HG02642 (cell line): ENCODE measurements at regions not wholly inside any gene's neighbourhood (a gene's known extent, or its start where the extent isn't known, plus 50 kb on each side); places are given as distances from the start of the nearest gene placed in this dataset.
"Not testable (repeated sequence)": the region's sequence is repeated elsewhere in the genome, so short reads cannot be mapped to it uniquely, and the experiment has no call there.

Experiments
- ATAC-seq: cut with Tn5 transposase; IDR thresholded peaks from one replicate; pipeline ENCODE4 v1.9.1; 2021; ENCODE audit warnings: mild to moderate bottlenecking; ENCODE audit not compliant: unreplicated experiment, poor library complexity

- ATAC-seq, result no peak
These were observed 242.3 kb upstream of the PROX1 start for GRCh38 chr1:213745451-213745850.

GRCh38 chr1:213749558-213749957 lies 238.2 kb upstream of the PROX1 start:
- no peak for ATAC-seq

DNA sequence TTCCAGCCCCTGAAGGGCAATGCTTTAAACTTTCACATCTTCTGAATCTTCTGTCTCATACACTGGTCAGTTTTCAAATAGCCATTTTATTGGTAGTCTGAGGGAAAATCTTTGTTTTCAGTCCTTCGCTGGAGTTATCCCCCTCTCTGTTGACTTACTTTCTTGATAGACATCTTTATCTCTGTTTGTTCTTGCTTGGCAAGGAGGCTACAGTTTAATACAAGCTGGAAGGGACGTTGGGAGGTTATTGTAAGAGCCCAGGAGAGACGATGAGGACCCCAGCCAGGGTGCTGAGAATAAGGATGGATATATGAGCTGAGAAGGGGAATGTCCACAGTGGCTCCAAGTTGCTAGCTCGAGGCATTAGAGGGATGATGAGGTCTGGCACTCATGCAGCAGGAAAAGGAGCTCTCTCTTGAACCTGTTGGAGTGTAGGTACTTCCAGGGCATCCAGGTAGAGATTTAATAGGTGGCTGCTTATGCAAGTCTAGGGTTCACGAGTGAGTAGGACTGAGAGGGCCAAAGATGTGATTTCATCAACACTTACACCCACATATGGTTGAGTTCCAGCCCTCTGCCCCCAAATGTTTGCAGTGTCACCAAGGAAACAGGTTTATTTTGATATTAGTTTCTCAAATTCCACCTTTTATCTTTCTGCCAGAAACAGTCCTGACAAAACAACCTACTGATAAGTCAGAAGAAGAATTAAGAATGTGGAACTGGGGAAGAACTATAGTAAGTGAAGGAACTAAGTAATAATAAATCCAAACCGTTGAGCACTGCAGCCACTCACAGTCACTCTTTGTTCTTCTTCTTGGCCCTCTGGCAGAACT lies 237.3 kb upstream of the PROX1 start:
- ATAC-seq, result no peak

- no peak for ATAC-seq
These were observed 236.7 kb upstream of the PROX1 start for GRCh38 chr1:213751064-213751397.

GRCh38 chr1:213759359-213760181 lies 228.2 kb upstream of the PROX1 start:
- no peak for ATAC-seq

DNA sequence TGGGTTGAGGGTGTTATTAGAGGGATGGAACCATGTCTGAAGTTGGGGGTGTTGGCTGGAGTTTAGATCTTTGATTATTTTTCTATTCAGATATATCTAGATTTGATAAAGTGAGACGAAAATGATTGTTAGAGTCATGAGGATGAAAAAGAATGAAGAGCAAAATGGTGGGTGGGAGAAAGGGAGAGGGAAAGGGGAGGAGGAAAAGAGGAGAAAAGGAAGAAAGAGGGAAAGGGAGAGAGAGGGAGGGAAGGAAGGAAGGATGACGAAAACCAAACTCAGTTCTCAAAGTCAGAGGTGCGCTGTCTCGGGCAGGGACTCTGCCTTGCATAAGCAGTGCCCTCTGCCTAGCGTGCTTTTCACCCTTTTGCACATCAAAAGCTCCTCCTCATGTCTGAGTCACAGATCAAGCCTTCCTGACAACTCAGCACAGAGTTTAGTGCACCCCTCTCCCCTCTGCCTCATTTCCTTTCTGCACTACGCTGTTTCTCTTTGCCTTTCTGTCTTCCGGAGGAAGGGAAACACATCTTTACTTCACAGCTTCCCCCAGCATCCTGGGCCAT lies 225.8 kb upstream of the PROX1 start:
- ATAC-seq, result no peak

- ATAC-seq, result no peak
These were observed 220.1 kb upstream of the PROX1 start for GRCh38 chr1:213767683-213768082.

- ATAC-seq, result no peak
These were observed 215.4 kb upstream of the PROX1 start for GRCh38 chr1:213772128-213773063.

- no peak for ATAC-seq
These were observed 213.8 kb upstream of the PROX1 start for GRCh38 chr1:213773975-213774374.

GRCh38 chr1:213776969-213777368 lies 210.8 kb upstream of the PROX1 start:
- ATAC-seq, result no peak

GRCh38 chr1:213779228-213779627 lies 208.5 kb upstream of the PROX1 start:
- ATAC-seq, result no peak

- no peak for ATAC-seq
These were observed 204.7 kb upstream of the PROX1 start for GRCh38 chr1:213782941-213783672.

DNA sequence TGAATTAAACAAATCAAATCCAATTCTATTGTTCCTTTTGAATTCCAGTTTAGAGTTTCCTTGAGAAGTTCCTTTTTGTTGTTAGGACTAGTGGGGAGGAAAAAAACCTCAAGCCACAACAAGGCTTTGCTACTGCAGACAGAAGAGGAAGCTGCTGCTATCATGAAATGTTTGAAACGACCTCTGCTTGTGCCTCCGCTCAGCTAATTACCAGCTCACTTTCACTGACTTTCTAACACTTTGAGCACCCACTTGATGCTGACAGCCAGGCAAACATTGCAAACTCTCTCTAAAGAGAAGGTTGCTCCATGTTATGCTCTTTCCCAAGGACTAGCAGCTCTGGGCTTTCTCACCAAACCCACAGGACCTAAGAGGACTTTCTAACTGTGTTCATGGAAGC lies 203.9 kb upstream of the PROX1 start:
- no peak for ATAC-seq

DNA sequence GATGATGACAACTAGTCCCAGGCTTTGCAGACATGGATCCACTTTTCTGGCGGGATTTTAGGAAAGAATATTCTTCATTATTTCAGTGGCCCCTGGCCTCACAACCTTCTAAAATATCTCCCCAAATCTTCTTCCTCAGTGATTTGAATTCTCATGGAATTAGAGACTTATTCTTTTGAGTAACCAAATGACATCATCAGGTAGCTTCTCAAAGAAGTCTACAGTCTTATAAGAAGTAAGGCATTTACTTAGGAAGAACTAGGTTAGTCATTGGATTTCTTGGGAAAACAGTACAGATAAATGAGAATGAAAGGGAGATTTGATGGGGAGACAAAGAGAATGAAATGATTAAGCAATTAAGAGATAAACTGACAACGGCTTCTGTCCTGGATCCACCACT lies 201.1 kb upstream of the PROX1 start:
- no peak for ATAC-seq

- ATAC-seq, result no peak
These were observed 197.2 kb upstream of the PROX1 start for GRCh38 chr1:213790565-213790964.

GRCh38 chr1:213793482-213794067 lies 194.2 kb upstream of the PROX1 start:
- ATAC-seq, result no peak

- ATAC-seq, result no peak
These were observed 191.2 kb upstream of the PROX1 start for GRCh38 chr1:213796525-213796924.

DNA sequence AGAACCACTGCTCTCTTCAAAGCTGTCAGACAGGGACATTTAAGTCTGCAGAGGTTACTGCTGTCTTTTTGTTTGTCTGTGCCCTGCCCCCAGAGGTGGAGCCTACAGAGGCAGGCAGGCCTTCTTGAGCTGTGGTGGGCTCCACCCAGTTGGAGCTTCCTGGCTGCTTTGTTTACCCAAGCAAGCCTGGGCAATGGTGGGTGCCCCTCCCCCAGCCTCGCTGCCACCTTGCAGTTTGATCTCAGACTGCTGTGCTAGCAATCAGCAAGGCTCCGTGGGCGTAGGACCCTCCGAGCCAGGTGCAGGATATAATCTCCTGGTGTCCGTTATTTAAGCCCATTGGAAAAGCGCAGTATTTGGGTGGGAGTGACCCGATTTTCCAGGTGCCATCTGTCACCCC lies 179.5 kb upstream of the PROX1 start:
- not testable (repeated sequence) for ATAC-seq

- no peak for ATAC-seq
These were observed 170.6 kb upstream of the PROX1 start for GRCh38 chr1:213817156-213817555.
